SK-N-SH (cell line): ENCODE measurements at regions not wholly inside any gene's neighbourhood (a gene's known extent, or its start where the extent isn't known, plus 50 kb on each side); places are given as distances from the start of the nearest gene placed in this dataset.

ENCODE experiments used
- CTCF ChIA-PET: fragments of 300-600, 350-600 bp; formaldehyde crosslinking; extraction: SDS; loops from one replicate; lab custom pipeline; 2021; lab: Yijun Ruan, JAX
- POLR2A ChIA-PET: fragments of 350-600 bp; sonication (Branson Sonifier 250); formaldehyde crosslinking; extraction: SDS; loops from one replicate; lab custom pipeline; 2020; ENCODE audit warnings: antibody characterized with exemption, inconsistent platforms; lab: Yijun Ruan, JAX
- DNase-seq: peaks from one replicate; pipeline ENCODE4 v3.0.0; 2012
- H2AFZ ChIP-seq: fragments of 200-600 bp; sonication (generic); 2 replicates; pipeline ENCODE4 v1.8.1; 2016; ENCODE audit warnings: antibody characterized with exemption, mild to moderate bottlenecking, low read depth
- H3F3A ChIP-seq: fragments of 200-600 bp; sonication (generic); replicated peaks from 2 replicates; pipeline ENCODE3; 2016; ENCODE audit warnings: antibody characterized with exemption, mild to moderate bottlenecking; ENCODE audit not compliant: insufficient read depth
- H3K27ac ChIP-seq, 2 experiments: fragments of 200-500 bp in 1 of 2; fragments of 200-600 bp in 1 of 2; sonication (Bioruptor generic) in 1 of 2; sonication (generic), shearing (Covaris generic) in 1 of 2; 2 replicates each; pipeline versions ENCODE4 v1.5.1 to v1.6.1; 2014 to 2016; ENCODE audit warnings: low read depth in 2 of 2, inconsistent platforms in 1 of 2, low read length in 1 of 2, mild to moderate bottlenecking in 1 of 2, mixed read lengths in 1 of 2
- H3K27me3 ChIP-seq: fragments of 200-600 bp; sonication (generic), shearing (Covaris generic); 2 replicates; pipeline ENCODE4 v1.6.1; 2016; ENCODE audit warnings: mixed run types; ENCODE audit not compliant: insufficient read depth
- H3K36me3 ChIP-seq, 2 experiments: fragments of 200-500 bp in 1 of 2; fragments of 200-600 bp in 1 of 2; sonication (Bioruptor generic) in 1 of 2; sonication (generic) in 1 of 2; replicated peaks in 1 of 2; 2 replicates each; pipeline versions ENCODE3 to v1.5.1; 2014 to 2016; ENCODE audit warnings: low read length in 1 of 2, mild to moderate bottlenecking in 1 of 2; ENCODE audit not compliant: insufficient read depth in 2 of 2, control insufficient read depth in 1 of 2
- H3K4me1 ChIP-seq, 2 experiments: fragments of 200-500 bp in 1 of 2; fragments of 200-600 bp in 1 of 2; sonication (Bioruptor generic) in 1 of 2; sonication (generic), shearing (Covaris generic) in 1 of 2; 2 replicates each; pipeline versions ENCODE4 v1.5.1 to v1.6.1; 2014 to 2016; ENCODE audit warnings: low read depth in 1 of 2, low read length in 1 of 2, mixed run types in 1 of 2; ENCODE audit not compliant: insufficient read depth in 2 of 2, control insufficient read depth in 1 of 2
- H3K4me2 ChIP-seq: fragments of 200-600 bp; sonication (generic), shearing (Covaris generic); 2 replicates; pipeline ENCODE4 v1.6.1; 2017; ENCODE audit warnings: mixed run types
- H3K4me3 ChIP-seq, 2 experiments: fragments of 200-500 bp in 1 of 2; fragments of 200-600 bp in 1 of 2; sonication (Bioruptor generic) in 1 of 2; sonication (generic), shearing (Covaris generic) in 1 of 2; 2 replicates each; pipeline versions ENCODE4 v1.5.1 to v1.8.1; 2014 to 2016; ENCODE audit warnings: low read depth in 2 of 2, inconsistent platforms in 1 of 2, low read length in 1 of 2, mild to moderate bottlenecking in 1 of 2, mixed read lengths in 1 of 2, moderate library complexity in 1 of 2
- H3K79me2 ChIP-seq: fragments of 200-600 bp; sonication (generic); 2 replicates; pipeline ENCODE4 v1.8.1; 2017; ENCODE audit warnings: mild to moderate bottlenecking; ENCODE audit not compliant: insufficient read depth
- H3K9ac ChIP-seq: fragments of 200-600 bp; sonication (generic); 2 replicates; pipeline ENCODE4 v1.6.1; 2017; ENCODE audit warnings: mixed run types
- H3K9me2 ChIP-seq: fragments of 200-600 bp; sonication (generic); 2 replicates; pipeline ENCODE4 v1.6.1; 2017; ENCODE audit warnings: mixed run types
- H3K9me3 ChIP-seq: fragments of 200-600 bp; sonication (generic); 2 replicates; pipeline ENCODE4 v1.6.1; 2017; ENCODE audit warnings: mixed run types, mild to moderate bottlenecking, moderate library complexity
- H4K20me1 ChIP-seq: fragments of 200-600 bp; sonication (generic); 2 replicates; pipeline ENCODE4 v1.6.1; 2017; ENCODE audit warnings: mild to moderate bottlenecking, mixed run types; ENCODE audit not compliant: insufficient read depth
- CHD2 ChIP-seq: fragments of 150-350 bp; IDR thresholded peaks from 2 replicates; pipeline ENCODE4 v1.6.1; 2018; ENCODE audit warnings: low read length; ENCODE audit not compliant: partially characterized antibody
- EP300 ChIP-seq, 2 experiments: IDR thresholded peaks; 2 replicates each; pipeline versions ENCODE4 v1.4.0 to v1.6.1; 2012; ENCODE audit warnings: borderline replicate concordance in 1 of 2, low read depth in 1 of 2, low read length in 1 of 2
- FOXJ3 ChIP-seq: sonication (generic); formaldehyde crosslinking; IDR thresholded peaks from 2 replicates; pipeline ENCODE4 v1.5.1; 2020; ENCODE audit warnings: mild to moderate bottlenecking, missing genetic modification reagents
- GATA2 ChIP-seq: sonication (generic); formaldehyde crosslinking; IDR thresholded peaks from 2 replicates; pipeline ENCODE4 v1.5.0; 2020; ENCODE audit warnings: mild to moderate bottlenecking, missing genetic modification reagents
- JUND ChIP-seq: IDR thresholded peaks from 2 replicates; pipeline ENCODE4 v1.4.0; 2012
- MXI1 ChIP-seq: IDR thresholded peaks from 2 replicates; pipeline ENCODE4 v1.6.1; 2012; ENCODE audit warnings: mild to moderate bottlenecking, low read depth, low read length, improper control_type of control experiment
- NFIC ChIP-seq: IDR thresholded peaks from 2 replicates; pipeline ENCODE4 v1.4.0; 2012; ENCODE audit warnings: borderline replicate concordance
- PBX3 ChIP-seq: IDR thresholded peaks from 2 replicates; pipeline ENCODE4; 2012
- POLR2AphosphoS5 ChIP-seq: IDR thresholded peaks from 2 replicates; pipeline ENCODE4 v1.6.1; 2012; ENCODE audit warnings: low read depth, low read length
- RAD21 ChIP-seq: IDR thresholded peaks from 2 replicates; pipeline ENCODE4 v1.6.1; 2012; ENCODE audit warnings: mild to moderate bottlenecking, low read length
- RCOR1 ChIP-seq: fragments of 150-350 bp; IDR thresholded peaks from 2 replicates; pipeline ENCODE4 v1.6.1; 2017; ENCODE audit warnings: antibody characterized with exemption, low read length
- RFX5 ChIP-seq: IDR thresholded peaks from 2 replicates; pipeline ENCODE4 v1.6.1; 2012; ENCODE audit warnings: mild to moderate bottlenecking, improper control_type of control experiment, low read length
- RXRA ChIP-seq: IDR thresholded peaks from 2 replicates; pipeline ENCODE4 v1.4.0; 2012; ENCODE audit warnings: low read depth, mild to moderate bottlenecking, borderline replicate concordance
- TCF12 ChIP-seq: IDR thresholded peaks from 2 replicates; pipeline ENCODE4 v1.4.0; 2012
- WGBS: methylation state at CpG from one replicate; pipeline ENCODE4 v1.1.6; 2017; ENCODE audit warnings: low lambda C conversion rate; 5-methylcytosine and 5-hydroxymethylcytosine counted together

- H2AFZ ChIP-seq = no peak overlapping the region
- TF ChIP-seq PBX3 (no peak), NFIC (no peak), RXRA (no peak), RAD21 (no peak)
- H3K4me1 ChIP-seq = peaks cover 0 to 59% of the 10 kb centered on the region in 2 experiments; a peak in 1 of 4 replicates
- H3K4me2 ChIP-seq = no peak overlapping the region
- ChIA-PET CTCF (interaction anchor here (0.5 to 17.3 kb wide), 10 partner anchors 10 to 292 kb away, joined by 3 to 249 read pairs (median 4); partner anchors contain the start of gene FGF19), POLR2A (interaction anchor here (0.6 to 1.1 kb wide), 5 partner anchors 11 to 448 kb away, joined by 3 to 7 read pairs (median 3); no protein-coding TSS in a partner anchor)
- no peaks in the 10 kb centered on the region for H3K9me3 ChIP-seq
- no peaks in the 10 kb centered on the region for H3K79me2 ChIP-seq
- peak; percentile 83 for DNase-seq
- H4K20me1 ChIP-seq = no peaks in the 10 kb centered on the region
- H3K4me3 ChIP-seq = no peak overlapping the region
- no peaks in the 10 kb centered on the region for H3K36me3 ChIP-seq
- H3K9me2 ChIP-seq = no peaks in the 10 kb centered on the region
- H3K27me3 ChIP-seq = no peaks in the 10 kb centered on the region
- no peaks in the 10 kb centered on the region for H3F3A ChIP-seq
- H3K9ac ChIP-seq = no peak overlapping the region
- H3K27ac ChIP-seq = peak overlapping the region in 1 of 2 experiments; percentile 98; a peak in 2 of 4 replicates
- WGBS = 41% methylated on average over 6 of the region's 6 CpGs
These were observed 85.8 kb upstream of the FGF3 start for GRCh38 chr11:69904974-69905535.

GRCh38 chr11:69905611-69906452 is 86.6 kb upstream of the FGF3 start:
- Histone ChIP-seq H4K20me1 (no peaks in the 10 kb centered on the region), H3K27ac (peak overlapping the region in 1 of 2 experiments; percentile 98; a peak in 2 of 4 replicates), H3K4me3 (no peak overlapping the region), H3K9ac (no peak overlapping the region), H3K9me2 (no peaks in the 10 kb centered on the region), H3K9me3 (no peaks in the 10 kb centered on the region), H3F3A (no peaks in the 10 kb centered on the region), H3K79me2 (no peaks in the 10 kb centered on the region), H3K4me2 (no peak overlapping the region), H2AFZ (no peak overlapping the region), H3K36me3 (no peaks in the 10 kb centered on the region), H3K27me3 (no peaks in the 10 kb centered on the region), H3K4me1 (peaks cover 0 to 62% of the 10 kb centered on the region in 2 experiments; a peak in 1 of 4 replicates)
- CTCF ChIA-PET = interaction anchor here (0.5 to 17.3 kb wide), 12 partner anchors 9 to 291 kb away, joined by 3 to 249 read pairs (median 5); partner anchors contain the start of gene FGF19
- WGBS = 41% methylated on average over 12 of the region's 13 CpGs
- DNase-seq = peak; percentile 85
- POLR2A ChIA-PET = interaction anchor here (0.6 to 1.1 kb wide), 6 partner anchors 10 to 267 kb away, joined by 3 to 7 read pairs (median 4); partner anchors contain the start of gene LTO1
- TF ChIP-seq CHD2 (peak; percentile 77), EP300 (IDR thresholded peaks at IDR 0.05; ENCODE audit: borderline replicate concordance in 1 of 2, low read depth in 1 of 2, low read length in 1 of 2) (peak in 1 of 2 experiments; percentile 90; a peak in 2 of 4 replicates), RXRA (no peak), RFX5 (no peak), MXI1 (0 out of 2 replicates have a peak, but pooled peaks have one; percentile 27), RCOR1 (peak; percentile 60; the same call in 1 of the 2 replicates), GATA2 (CRISPR knock-in tag) (peak; percentile 99), POLR2AphosphoS5 (no peak), TCF12 (peak; percentile 36), FOXJ3 (peak; percentile 63; the same call in 1 of the 2 replicates), RAD21 (no peak; the same call in 1 of the 2 replicates), JUND (no peak)
